ENCODE measurements at regions not wholly inside any gene's neighbourhood (a gene's known extent, or its start where the extent isn't known, plus 50 kb on each side); places are given as distances from the start of the nearest gene placed in this dataset.
"Not testable (repeated sequence)": the region's sequence is repeated elsewhere in the genome, so short reads cannot be mapped to it uniquely, and the experiment has no call there.

- DNase-seq: no peak
Measured at GRCh38 chr10:64037071-64037661, 516.0 kb downstream of the REEP3 start.

GRCh38 chr10:64038107-64038506, 516.9 kb downstream of the REEP3 start:
- DNase-seq: no peak

DNA sequence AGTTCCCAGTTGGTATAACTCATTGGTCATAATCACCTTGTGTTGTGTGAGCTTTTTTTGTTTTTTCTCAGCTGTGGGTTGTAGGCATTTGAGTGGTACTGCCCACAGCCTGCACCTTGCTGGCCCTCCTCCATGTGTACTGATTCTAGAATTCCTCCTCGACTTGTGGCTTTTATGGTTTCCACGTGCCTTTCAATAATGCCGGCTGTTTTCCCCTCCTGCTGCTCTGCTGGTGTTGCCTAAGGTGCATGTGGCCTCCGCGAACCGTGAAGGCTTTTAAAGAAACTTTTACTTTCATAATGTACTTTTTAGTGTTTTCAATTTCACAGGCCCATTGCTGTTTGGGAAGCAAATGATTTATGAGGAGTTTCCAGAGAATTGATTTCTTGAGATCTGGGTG, 518.0 kb downstream of the REEP3 start:
- DNase-seq: no peak

GRCh38 chr10:64040781-64041180, 519.6 kb downstream of the REEP3 start:
- DNase-seq: no peak

DNA sequence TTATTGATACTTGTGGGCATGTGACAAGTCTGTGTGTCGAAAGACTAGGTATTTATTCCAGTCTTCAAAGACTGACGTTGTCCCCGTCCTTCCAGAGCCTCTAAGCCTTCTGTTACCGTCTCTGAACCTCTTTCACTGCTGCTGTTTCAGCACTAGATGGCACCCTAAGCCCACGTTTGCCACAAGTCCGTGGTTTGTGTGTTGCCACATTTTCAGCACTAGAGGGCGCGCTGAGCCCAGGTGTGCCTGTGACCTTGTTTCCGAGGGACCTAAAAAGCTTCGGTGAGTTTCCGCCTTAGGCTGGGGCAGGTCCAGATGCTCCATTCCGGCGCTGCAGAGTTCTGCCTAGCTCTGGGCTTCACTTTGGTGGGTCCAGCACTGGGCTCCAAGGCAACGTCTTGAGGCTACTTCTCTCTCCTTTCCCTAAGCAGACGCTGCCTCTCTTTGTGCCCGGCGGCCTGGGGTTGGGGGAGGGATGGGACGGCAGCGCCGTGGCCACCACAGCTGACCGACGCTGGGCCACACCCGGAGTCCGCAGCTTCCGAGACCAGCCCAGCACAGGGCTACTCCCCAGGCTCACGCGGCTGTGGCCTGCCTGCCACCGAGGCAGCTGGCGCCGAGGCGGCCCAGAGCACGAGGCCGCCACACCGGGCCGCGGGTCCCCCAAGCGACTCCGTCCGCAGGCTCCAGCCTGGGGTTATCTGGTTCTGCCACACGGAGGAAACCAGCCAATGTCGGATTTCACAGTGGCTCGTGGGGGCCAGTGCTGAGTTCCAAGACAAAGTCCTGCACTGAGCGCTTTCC, 520.2 kb downstream of the REEP3 start:
- peak; percentile 80 for DNase-seq

GRCh38 chr10:64041989-64042490, 520.8 kb downstream of the REEP3 start:
- DNase-seq: no peak

GRCh38 chr10:64044098-64044497, 522.9 kb downstream of the REEP3 start:
- no peak for DNase-seq

DNA sequence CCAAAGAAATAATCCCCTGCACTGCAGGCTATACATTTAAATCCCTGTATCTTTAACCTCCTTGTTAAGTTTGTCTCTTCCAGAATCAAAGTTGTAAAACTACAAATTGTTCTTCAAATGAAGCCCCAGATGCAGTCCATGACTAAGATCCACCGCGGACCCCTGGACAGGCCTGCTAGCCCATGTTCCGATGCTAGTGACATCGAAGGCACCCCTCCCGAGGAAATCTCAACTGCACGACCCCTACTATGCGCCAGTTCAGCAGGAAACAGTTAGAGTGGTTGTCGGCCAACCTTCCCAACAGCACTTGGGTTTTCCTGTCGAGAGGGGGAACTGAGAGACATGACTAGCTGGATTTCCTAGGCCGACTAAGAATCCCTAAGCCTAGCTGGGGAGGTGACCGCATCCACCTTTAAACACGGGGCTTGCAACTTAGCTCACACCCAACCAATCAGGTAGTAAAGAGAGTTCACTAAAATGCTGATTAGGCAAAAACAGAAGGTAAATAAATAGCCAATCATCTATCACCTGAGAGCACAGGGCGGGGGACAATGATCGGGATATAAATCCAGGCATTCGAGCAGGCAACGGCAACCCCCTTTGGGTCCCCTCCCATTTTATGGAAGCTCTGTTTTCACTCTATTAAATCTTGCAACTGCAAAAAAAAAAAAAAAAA, 523.9 kb downstream of the REEP3 start:
- DNase-seq: not testable (repeated sequence)

GRCh38 chr10:64054392-64054791, 533.2 kb downstream of the REEP3 start:
- no peak for DNase-seq

DNA sequence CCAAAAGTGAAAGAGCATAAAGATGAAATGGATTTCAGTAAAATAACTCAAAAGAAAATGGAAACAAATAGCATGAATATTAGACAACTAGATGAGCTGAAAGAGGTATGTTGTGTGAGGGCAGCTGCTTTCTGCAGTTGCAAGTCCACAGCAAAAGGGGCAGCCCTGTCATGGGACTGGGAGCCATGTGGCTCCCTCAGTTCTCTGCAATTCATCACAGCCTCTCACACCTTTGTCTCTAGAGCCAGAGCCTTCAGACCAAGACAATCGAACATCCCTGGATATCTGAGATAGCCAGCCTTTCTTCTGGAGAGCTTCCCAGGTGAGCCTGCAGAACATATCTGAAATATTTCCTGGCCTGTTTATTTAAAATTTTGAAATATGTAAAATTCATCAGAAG, 538.7 kb downstream of the REEP3 start:
- DNase-seq: no peak

DNA sequence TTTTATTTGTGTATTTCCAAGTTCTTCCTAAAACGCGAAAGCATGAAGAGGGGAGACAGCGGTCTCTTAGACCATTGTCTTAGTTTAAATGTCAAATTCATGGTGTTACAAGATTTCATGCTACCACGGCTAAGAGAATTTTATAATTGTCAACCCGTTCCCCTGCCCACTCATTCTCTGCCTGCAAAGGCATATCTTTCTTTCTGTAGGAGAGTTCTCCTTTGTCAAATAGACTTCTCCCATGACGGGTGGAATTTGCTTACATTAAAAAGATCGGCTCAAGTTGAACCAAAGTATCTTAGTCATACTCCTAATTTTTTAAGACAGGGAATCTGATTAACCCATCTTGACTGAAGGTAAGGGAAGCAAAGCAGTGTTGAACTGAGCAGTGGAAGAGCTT, 539.2 kb downstream of the REEP3 start:
- DNase-seq: no peak

GRCh38 chr10:64062793-64063192, 541.6 kb downstream of the REEP3 start:
- DNase-seq: no peak

DNA sequence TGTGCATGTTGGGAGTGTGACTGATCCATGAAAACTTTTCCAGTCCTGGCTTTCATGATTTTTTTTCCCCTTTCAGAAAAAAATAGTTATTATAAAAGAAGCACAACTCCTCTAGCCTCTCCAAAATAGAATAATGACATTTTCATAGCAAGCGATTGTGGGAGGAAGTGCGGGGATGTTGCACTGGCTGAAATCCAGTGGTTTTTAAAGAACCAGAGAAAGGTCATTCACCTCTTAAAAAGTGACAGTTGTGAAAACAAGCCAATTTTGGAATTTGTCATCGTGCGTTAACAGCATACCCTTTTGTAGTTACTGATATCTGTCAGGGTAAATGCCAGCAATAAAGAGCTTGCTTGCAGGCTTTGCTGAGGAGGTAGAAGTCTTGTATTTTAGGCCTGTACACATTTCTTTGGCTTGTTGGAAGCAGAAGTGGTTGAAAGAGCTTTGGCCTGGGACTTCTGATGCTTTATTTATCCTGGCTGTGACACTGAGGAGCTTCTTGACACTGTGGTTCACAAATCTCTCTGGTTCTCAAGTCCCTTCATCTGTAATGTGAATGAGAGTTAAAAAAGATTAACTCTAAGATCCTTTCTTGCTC, 545.9 kb downstream of the REEP3 start:
- no peak for DNase-seq

DNA sequence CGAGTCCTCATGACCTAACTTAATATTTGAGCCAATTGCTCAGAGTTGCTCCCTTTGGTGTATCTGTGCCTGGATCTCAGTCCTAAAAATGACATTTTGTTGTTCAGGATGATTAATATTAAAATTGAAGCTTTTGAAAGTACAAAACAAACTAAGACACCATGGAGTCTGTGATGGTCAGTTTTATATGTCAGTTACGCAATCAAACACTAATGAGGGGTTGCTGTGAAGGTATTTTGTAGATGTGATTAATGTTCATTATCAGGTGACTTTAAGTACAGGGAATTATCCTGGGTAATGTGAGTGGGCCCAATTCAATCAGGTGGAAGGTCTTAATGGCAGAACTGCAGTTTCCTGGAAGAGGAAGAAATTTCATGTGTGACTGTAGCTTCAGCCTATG, 546.7 kb downstream of the REEP3 start:
- no peak for DNase-seq

DNA sequence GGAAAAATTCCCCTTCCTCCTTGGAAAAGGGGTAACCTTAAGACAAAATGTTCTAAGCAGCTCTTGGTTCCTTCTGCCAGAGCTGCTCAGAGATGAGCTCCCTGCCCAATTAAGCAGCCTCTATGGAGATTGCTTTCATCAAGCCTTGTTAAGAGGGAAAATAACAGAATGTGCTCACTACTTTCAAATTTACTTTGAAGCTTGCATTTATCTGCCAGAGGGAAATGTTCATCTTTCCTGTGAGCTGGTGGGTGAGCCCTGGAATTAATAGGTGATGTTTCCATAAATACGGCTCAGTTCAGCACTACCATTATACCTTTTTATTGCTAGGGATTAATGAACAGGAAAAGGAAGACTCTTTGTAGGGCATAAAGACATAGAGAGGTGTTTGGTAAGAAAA, 549.0 kb downstream of the REEP3 start:
- DNase-seq: no peak

- DNase-seq: no peak
Measured at GRCh38 chr10:64071218-64071617, 550.0 kb downstream of the REEP3 start.

- DNase-seq: no peak
Measured at GRCh38 chr10:64075604-64076003, 554.4 kb downstream of the REEP3 start.

DNA sequence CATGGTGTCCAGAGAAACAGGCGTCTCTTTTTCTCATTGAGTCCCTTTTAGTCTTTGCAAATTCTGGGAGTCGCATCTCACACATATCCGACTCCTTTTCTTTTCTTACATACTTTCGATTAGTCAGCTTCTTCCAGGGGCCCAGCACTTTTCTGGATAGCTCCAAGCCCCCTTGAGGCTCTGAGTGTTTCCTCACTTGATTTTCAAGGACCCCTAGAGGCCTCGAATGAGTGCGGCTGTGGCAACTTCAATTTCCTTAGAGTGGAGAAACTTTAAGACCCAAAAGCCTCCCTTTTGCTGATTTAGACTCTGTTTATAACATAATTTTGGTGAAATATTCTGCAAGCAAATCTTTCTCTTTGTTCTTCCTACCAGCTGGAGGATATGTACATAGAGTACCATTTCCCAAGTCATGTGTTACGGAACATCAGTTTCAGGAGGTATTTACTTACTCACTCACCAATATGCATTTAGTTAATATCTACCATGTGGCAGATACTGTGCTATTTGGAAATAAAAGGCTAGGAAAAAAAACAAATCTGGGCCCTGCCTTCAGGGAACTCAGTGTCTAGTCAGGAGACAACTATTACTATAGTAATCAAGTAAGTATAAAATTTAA, 555.2 kb downstream of the REEP3 start:
- no peak for DNase-seq

DNA sequence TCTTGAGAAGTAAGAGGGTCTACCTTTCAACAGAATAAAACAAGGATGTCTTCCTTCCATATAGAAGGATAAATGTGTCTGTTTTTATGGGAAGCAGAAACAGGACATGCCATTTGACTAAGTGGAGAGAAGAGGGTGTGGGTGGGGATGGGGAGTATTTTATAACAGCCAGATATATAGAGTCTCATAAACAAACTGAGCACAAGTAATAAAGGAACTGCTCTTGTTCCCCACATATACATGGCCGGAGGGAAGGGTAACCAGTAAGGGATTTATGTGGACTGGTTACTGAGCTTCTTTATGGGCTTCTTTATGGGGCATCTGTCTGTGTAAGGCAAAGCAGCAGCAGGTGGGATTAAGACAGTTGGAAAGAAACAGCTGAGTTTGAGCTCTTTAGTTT, 558.1 kb downstream of the REEP3 start:
- DNase-seq: no peak

GRCh38 chr10:64080071-64080470, 558.9 kb downstream of the REEP3 start:
- DNase-seq: no peak

GRCh38 chr10:64081947-64082482, 560.8 kb downstream of the REEP3 start:
- no peak for DNase-seq

GRCh38 chr10:64086083-64086767, 565.0 kb downstream of the REEP3 start:
- no peak for DNase-seq

Data from central memory CD4-positive, alpha-beta T cell (primary cell).